Dermis microvascular lymphatic vessel endothelial cell (primary cell): ENCODE measurements at regions not wholly inside any gene's neighbourhood (a gene's known extent, or its start where the extent isn't known, plus 50 kb on each side); places are given as distances from the start of the nearest gene placed in this dataset.
"Not testable (repeated sequence)": the region's sequence is repeated elsewhere in the genome, so short reads cannot be mapped to it uniquely, and the experiment has no call there.

ENCODE experiments used
- DNase-seq, 2 donors: peaks; one replicate each; pipeline versions ENCODE4 v3.0.0 to v3.0.0-alpha.2; 2010; ENCODE audit warnings: low read depth in 2 of 2

GRCh38 chr14:21917699-21918436, 244.2 kb upstream of the OR4E1 start:
- DNase-seq: peak; percentile 72 to 90

DNA sequence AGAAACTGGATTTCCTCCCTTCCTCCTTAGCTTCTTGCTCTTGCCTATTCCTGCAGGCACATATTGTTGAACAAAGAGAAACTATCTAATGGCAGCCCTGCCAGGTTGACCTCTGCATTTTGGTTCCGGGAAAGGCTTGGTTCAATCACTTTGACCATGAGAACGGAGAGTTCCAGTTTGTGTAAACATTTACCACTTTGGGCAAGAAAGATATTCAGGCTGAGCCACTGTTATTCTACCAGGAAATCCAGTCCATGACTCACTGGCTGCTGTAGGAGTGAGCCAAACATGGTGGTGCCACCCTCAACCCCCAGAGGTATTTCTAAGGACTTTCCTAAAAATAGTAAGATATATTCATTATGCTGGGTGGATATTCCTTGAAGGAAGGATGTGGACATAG, 242.2 kb upstream of the OR4E1 start:
- peak in 1 of 2 donors; percentile 91 for DNase-seq

DNA sequence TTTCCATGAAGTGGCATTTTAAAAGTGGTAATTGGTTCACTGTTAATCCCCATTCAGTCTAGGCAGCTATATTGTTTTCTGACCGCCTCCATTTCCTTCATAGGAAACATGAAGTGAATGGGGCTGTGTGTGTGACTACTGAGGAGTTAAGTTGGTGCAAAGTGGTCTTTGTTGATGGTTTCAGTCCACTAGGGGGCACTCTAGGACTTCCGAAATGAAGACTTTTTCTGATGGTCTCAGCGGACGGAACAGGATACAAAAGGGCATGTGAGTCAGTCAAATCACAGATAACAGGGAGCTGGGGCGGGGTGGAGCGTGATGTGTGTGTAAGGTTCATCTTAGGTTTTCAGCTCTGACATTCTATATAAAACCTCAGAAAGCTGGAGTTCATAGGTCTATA, 240.1 kb upstream of the OR4E1 start:
- DNase-seq: peak; percentile 72 to 93

GRCh38 chr14:21912367-21912766, 238.7 kb upstream of the OR4E1 start:
- no peak for DNase-seq

DNA sequence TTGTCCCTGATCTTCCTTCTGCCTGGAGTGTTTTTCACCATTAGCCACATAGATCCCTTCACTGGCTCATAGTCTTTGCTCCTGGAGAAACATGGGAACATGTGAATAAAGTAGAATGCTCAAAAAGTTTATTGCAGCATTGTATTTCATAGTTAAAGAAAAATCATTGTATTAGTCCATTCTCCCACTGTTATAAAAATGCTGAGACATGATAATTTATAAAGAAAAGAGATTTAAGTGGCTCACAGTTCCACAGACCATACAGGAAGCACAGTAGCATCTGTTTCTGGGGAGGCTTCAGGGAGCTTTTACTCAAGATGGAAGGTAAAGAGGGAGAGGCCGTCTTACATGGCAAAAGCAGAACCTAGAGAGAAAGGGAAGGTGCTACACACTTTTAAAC, 238.3 kb upstream of the OR4E1 start:
- no peak for DNase-seq

DNA sequence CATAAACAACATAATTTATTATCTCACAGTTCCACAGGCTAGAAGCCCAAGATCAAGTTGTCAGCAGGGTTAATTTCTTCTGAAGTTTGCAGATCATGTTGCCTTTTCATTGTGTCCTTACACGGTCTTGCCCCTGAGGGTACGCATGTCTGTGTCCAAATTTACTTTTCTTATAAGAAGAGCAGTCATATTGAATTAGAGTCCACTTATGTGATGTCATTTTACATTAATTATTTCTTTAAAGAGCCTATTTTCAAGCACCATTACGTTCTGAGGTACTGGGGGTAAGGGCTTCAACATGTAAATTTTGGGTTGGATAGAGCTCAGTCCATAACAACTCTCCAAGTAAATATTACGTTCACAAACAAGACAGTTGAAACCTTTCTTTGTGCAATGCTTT, 236.6 kb upstream of the OR4E1 start:
- no peak for DNase-seq

DNA sequence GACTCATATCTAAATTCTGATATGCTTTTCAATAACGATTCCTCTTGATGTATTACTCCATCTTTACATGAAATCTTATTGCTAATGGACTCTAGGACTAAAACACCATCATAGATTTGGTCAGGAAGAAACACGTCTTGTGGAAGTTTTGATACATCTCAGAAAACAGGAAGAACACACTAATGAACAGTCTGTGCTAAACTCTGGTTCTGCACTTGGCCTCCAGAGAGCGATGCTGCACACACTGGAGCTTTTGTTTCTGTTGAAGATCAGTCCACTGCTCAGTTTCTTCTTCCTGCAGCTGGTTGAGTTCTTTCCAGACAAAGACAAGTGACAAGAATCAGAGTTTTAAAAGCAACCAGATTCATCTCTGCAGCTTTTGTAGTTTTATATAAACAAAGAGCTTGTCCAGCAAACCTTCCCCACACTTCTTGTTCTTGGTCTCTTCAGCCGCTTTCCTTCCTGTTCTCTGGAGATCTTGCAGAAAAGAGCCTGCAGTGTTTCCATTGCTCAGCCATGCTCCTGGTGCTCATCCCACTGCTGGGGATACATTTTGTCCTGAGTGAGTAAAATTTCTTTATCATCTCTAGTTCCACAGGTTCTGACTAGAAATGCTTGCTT, 229.1 kb upstream of the OR4E1 start:
- DNase-seq: peak in 1 of 2 donors; percentile 29

GRCh38 chr14:21894898-21895194, 221.2 kb upstream of the OR4E1 start:
- not testable (repeated sequence) for DNase-seq

GRCh38 chr14:21894003-21894897, 220.6 kb upstream of the OR4E1 start:
- DNase-seq: peak in 1 of 2 donors; percentile 23

GRCh38 chr14:21891921-21892320, 218.3 kb upstream of the OR4E1 start:
- DNase-seq: peak in 1 of 2 donors; percentile 40

DNA sequence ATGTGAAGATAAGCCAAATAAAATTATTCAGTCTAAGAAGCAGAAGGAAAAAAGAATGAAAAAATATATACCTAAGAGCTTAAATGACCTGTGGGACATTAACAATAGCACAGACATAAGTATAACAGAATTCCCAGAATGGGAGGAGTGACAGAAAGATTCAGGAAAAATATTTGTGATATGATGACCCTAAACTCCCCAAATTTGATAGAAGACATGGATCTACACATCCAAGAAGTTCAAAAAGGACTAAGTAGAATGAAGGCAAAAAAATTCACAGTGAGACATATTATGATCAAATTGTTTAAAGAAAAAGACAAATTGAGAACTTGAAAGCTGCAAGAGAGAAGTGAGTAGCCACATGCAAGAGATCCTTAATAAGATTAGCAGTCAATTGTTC, 211.4 kb upstream of the OR4E1 start:
- DNase-seq: no peak

DNA sequence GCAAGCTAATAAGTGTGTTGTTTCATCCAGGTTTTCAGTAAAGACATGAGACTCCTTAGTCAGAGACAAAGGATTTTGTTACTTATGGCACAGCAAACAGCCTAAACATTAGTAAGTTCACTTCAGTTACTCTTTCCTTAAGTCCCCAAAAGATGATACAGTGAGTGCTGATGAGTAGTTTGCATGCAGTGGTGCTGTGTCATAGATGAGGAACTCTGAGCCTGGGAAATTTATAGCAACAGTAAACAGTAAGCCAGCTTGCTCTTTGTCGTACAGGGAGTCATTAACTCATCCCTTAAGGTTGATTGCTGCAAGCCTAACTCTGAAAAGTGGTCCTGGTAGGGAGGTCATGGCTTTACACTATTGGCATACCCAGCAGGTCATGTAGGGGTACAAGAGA, 208.6 kb upstream of the OR4E1 start:
- no peak for DNase-seq

DNA sequence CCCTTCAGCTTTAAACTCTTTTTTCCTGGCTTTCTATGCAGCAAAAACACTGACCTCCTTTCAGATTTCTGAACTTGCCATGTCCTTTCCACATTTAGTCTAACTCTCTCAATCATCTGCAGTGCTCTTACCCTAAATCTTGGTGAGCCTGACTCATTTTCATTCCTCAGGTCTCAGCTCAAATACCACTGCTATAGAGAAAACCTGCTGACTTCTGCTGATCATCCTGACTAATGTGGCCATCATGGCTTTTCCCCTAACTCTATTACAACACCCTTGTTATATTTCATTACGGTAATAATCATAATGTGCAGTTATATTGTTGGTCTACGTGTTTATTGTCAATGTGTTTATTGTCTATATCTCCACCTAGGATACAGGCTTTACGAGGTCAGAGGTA, 207.3 kb upstream of the OR4E1 start:
- no peak for DNase-seq

DNA sequence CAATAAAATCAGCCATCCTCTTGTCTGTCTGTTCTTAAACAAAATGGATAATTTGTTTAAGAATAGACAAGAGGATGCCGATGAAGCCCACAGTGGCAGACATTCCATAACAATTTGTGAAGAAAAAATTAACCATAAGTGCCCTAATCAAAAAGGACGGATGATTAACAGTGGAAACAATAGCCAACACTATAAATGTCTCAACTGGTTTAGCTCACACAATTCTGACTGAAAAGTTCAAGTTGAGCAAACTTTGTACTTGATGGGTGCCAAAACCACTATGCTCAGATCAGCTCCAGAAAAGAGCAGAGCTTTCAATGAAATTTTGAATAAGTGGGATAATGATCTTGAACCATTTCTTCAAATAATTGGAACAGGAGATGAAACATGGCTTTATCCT, 202.2 kb upstream of the OR4E1 start:
- no peak for DNase-seq

DNA sequence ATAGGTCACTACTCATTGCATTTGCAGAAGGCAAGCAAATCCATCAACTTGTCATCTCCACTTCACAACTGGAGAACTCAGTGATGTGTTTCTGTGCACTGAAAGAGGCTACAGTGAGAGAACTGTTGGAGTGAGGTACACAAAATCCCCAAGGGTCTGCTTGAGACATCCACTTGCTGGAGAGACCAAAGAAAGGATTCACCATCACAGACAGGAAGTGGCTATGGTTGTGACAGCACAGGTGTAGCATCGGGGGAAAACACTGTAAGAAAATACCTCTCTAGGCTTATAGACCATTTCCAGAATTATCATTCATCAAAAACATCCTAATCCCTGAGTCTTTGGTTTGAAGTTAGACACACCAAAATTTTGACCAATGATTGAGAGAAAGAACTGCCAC, 201.3 kb upstream of the OR4E1 start:
- no peak for DNase-seq

GRCh38 chr14:21874167-21874566, 200.5 kb upstream of the OR4E1 start:
- peak in 1 of 2 donors; percentile 43 for DNase-seq

GRCh38 chr14:21868442-21869046, 194.9 kb upstream of the OR4E1 start:
- peak; percentile 64 to 87 for DNase-seq

GRCh38 chr14:21867541-21867940, 193.9 kb upstream of the OR4E1 start:
- peak; percentile 55 to 90 for DNase-seq

DNA sequence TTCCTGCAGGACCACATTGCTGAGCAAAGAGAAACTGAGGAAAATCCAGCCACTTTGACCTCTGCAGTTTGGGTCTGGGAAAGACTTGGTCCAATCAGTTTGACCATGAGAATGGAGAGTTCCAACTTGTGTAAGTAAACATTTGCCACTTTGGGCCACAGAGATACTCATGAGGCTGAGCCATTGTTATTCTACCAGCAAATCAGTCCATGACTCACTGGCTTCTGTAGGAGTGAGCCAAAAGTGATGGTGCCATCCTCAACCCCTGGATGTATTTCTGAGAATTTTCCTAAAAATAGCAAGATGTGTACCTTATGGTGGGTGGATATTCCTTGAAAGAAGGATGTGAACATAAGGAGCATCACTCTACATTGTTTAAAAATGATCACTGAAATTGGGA, 192.9 kb upstream of the OR4E1 start:
- peak in 1 of 2 donors; percentile 74 for DNase-seq

- no peak for DNase-seq
Measured at GRCh38 chr14:21863289-21863688, 189.7 kb upstream of the OR4E1 start.

DNA sequence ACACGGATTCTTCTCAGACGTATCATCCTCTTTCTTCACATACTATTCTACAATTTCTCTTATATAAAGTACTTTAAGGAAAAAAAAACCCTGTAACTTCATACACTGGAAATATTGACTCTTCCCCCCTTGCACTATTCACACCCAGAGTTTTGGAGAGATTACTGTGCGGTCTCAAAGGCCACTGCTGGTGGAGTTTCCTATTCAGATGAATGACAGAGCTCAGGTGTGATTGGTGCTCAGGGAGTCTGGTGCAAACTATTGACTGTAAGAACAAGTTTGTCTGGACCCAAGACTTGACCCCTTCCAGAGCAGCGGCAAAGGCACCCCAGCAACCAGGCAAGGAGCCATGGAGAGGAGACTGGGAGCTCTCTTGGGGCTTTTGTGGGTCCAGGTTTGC, 187.5 kb upstream of the OR4E1 start:
- DNase-seq: no peak

DNA sequence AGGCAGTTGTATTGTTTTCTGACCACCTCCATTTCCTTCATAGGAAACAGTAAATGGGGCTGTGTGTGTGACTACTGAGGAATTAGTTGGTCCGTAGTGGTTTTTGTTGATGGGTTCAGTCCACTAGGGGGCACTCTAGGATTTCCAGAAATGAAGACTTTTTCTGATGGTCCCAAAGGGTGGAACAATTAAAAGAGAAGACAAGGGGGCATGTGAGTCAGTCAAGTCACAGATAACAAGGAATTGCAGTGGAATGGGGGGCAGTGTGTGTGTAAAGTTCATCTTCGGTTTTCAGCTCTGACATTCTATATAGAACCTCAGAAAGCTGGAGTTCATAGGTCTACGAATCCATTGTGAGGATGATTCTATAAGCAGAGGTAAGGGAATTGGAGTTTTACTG, 186.6 kb upstream of the OR4E1 start:
- peak; percentile 36 to 64 for DNase-seq
